Renal pelvis (tissue), 1 donor: ENCODE measurements at regions not wholly inside any gene's neighbourhood (a gene's known extent, or its start where the extent isn't known, plus 50 kb on each side); places are given as distances from the start of the nearest gene placed in this dataset.

ENCODE experiments used
- DNase-seq: peaks from one replicate; pipeline ENCODE4 v3.0.0-alpha.2; 2013

DNA sequence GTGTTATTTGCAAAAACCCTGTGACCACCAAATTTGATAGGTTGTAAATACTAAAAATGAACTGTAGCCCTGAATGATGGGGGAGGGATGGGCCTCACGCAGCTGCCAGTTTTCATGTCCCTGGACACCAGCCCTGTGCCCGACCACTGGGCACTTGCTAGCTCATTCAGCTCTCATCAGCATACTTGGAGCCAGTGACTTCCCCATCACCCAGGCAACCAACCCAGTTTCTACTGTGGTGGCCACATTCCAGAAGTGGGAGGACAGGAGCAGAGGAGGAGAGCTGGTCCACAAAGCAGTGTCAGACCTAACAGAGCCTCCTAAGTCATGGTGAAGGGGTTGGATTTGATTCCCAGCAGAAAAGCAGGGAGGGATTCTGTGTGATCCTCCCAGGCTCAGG is 128.2 kb downstream of the CPEB2 start:
- no peak for DNase-seq

DNA sequence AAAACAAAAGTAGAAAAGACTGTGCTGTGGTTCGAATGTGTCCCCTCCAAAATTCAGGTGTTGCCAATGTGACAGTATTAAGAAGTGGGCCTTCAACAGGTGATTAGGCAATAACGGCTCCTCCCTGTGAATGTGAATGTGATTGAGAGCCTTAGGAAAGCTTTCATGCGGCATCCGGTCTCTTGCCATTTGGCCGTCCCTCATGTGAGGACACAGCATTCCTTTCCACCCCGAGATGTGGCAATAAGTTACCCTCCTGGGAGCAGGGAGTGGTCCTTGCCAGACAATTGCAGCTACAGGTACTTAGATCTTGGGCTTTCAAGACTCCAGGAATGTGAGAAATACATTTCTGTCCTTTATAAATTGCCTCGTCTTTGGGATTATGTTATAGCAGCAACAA is 129.3 kb downstream of the CPEB2 start:
- no peak for DNase-seq

DNA sequence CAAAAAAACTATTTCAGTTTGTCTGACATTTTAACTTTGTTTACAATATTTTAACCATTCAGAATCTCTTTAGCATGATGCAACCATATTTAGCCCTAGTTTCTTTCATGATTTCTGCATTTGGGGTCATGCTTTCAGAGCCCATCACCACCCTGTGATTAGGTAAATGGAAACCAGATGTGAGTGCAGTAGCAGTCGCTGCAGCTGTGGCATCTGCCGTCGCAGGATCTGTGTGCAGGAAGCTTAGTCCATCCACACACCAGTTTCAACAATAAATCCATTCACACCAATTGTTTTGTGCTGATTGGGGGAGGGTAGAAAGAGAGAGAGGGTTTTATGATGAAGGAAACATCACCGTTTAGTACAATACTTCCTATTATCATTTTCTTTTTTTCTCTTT is 130.5 kb downstream of the CPEB2 start:
- no peak for DNase-seq

DNA sequence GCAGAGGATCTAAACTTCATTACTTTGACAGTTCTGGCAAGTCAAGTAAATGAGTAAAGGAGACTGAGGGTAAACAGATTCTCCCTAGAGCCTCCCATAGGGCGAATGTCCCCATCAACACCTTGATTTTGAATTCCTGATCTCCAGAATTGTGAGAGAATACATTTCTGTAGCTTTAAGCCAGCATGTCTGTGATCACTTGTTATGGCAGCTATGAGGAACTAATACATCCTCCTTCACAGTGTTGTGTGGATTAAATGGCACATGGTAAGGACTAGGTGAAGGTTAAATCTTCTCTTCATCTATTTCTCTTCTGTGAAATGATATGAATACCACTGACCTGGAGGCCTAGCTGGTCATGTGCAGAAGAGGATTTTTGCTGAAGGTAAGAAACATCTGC is 137.3 kb downstream of the CPEB2 start:
- DNase-seq, result no peak

DNA sequence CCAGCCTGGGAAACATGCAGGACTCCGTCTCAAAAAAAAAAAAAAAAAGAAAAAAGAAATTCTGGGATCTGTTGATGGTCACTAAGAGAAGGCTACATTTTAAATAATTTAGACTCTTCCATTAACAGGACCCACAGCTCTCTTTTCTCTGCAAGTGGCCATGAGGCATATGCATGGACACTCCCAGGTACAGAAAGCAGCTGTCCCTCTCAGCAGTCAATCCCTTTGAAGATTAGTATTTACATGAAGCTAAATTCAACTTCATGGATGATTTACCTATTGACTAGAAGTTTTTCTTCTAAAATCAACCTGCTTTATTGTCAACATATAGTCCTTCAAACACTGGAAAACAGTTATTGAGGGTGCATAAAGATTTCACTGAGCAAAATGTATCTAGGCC is 139.9 kb downstream of the CPEB2 start:
- DNase-seq, result no peak

DNA sequence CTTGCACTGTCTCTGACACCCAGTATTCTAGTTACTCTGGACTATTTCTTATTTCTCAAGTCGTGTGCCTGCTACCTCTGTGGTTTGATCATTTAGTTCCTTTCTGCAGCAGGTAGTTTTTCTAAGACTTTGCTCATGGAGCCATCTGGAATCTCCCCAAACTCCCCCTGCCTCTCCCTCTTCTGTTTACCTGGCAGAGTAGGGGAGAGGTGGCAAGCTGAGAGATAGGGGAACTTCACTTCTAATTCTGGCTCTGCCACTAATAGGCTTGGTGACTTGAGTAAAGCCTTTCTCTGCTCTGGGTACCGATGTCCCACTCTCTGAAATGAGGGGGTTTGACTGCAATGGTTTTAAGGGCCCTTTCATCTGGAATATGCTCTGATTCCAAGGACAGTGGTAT is 141.3 kb downstream of the CPEB2 start:
- DNase-seq, result no peak

DNA sequence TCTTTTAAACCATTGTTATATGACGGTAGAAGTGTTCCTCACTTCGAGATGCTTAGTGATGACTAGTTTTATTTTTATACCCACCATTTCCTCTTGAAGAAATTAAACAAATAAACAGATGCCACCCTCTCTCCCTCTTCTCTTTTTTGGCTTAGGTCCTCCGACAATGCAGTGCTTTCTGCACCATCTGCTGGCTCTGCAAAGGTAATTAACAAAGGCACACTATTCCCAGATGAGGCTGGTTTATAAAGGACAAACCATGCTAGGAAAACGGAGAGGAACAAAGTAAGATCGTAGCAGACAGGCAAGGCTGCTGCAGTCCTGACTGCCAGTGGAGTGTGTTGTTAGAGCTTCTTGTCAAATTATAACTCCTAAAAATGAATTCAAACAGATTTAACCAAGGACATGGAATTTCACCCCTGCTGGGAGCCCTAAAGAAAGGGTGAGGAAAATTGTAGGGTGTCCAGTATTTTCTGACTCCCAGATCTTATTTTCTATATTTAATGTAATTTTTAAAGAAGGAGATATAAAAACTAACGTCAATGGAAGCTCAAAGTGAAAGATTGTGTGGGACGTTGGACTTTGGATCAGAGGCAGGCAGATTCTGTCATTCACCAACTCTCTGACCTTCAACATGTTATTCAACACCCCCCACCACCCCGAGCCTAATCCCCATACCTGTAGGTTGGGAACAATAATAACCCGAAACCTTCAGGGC is 142.1 kb downstream of the CPEB2 start:
- DNase-seq, result no peak

DNA sequence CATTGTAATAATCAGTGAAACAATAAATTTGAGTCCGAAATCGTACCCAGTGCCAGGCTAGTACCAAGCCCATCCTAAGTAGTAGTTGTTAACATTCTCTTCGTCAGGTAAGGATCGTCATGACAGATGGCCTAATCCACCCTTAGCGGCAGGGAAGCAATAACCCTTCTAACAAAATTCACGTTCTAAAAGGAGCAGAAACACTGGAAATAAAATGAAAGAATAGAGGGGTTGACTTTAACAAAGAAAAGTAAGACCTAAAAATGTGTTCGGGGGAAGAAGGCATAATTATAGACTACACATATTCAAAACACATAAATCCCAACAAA is 142.7 kb downstream of the CPEB2 start:
- no peak for DNase-seq

DNA sequence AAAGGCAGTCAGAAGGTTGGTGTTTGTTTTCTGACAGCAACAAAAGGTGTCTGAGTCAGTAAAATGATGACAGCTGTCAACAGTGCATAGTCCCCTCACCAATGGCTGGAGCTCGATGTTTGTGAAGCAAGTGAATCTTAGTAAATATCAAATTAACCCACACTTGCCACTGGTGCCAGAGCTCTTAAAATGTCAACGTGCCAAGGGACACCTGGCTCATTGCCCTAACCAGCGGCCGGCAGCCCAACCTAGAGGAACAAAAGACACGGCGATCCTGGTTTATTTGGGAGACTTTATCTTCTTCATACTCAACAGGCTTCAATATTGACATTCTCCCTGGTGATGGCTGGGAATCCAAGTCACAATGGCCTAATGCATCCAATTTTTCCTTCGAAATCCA is 143.4 kb downstream of the CPEB2 start:
- DNase-seq, result no peak

DNA sequence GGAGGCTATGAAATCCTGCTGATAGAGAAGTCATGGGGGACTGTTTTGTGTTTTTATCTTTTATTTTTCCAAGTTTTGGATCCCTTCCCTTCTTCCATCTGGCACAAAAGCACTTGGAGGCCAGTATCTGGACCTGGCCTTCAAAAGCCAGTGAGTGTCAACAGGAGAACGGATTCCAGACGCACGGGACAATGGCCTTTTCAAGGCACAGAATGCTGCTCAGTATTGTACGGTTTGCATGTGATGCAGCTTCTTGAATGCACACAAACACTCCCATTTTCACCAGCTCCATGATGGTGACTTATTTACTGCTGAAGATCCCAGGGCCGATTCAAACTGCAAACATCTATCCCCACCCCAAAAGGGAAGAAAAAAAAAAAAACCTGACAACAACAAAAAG is 145.4 kb downstream of the CPEB2 start:
- no peak for DNase-seq

DNA sequence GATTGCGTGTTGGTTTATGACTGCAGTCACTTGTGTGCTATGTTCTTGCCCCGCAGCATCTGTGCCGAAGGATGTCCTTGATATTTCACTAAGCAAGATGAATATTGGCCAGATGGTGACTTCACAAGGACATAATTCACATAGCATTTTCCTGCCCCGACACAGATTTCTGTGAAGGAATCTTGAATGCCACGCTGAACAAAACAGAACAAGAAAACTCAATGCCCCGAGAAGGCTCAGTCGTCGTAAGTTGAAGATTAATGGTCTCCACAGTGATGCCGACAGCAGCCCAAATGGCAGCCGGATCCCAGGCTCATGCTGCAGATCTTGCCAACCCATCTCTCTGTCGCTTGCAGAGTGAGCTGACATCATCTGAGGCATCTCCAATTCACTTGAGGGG is 145.9 kb downstream of the CPEB2 start:
- DNase-seq, result no peak

DNA sequence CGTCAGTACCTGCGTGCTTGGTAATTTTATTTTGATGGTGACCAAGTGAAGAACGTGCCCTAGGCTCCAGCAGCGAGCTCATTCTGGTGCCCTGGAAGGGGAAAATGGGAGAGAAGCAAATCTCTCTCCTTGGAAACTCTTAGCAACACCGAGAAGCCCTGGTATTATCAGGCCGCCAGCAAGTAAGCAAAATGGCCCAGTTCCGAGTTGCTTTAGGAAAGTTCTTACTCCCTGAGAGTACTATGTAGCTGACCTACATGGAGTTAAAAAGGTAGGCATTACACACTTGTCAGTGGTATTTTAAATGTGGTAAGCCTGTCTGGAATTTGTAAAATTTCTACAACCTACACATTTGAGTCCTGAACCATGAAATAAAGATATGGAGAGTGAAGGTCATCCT is 146.4 kb downstream of the CPEB2 start:
- DNase-seq, result no peak

DNA sequence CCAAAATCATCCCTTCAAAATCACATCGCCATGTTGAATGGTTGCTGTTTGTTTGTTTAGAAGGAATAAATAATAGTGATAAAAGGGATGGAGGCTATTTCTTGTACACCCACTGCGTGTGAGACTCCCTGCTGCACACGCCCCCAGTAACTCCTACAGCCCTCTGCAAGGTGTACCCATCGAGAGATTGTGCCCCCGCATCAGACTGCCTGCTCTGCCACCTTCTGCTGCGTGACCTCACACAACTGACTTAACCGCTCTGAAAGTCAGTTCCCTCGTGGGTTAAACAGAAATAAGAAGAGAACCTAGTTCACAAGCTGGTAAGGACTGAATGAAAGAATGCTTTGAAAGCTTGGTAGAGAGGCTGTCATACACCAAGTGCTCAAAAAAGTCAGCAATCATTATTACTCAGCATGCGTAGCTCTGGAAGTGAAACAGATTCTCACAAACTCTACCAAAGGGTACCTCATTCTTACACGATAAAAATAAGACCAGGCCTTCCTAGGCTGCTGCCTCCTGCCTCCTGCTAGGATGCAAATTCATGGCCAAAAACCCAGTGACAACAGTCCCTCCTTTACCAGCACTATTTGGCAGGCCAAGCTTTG is 147.1 kb downstream of the CPEB2 start:
- DNase-seq, result no peak

DNA sequence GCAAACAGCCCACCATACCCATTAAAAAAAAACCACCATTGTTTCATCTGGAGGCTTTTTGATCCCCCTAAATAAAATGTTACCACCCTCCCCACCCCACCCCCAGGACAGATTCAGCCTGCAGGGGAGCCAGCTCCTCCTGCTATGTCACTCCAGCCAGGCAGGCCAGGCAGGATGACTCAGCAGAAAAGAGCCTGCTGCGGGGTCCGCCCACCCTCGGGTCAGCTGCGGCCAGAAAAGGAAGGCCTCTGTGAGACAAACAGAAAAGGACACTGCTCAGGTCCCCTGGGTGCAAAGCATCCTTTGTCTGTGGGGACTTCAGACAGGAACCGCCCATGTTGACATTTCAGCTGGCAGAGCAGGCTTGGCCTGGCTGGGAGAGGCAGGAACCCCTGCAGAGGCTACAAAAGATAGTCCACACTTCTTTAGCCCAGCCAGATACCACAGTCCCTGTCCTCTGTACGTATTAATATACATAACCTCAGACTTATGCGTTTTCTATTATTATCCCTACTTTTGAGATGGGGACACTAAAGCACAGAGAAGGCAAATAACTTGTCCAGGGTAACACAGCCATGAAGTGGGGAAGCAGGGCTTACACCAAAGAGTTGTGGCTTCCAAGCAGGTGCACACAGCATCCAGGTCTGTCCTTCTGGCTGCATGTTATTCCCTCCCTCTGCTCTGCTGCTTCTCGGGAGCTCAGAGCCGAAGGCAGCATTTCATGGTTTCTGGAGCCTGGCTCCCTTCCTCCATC is 147.7 kb downstream of the CPEB2 start:
- DNase-seq, result peak; percentile 9

DNA sequence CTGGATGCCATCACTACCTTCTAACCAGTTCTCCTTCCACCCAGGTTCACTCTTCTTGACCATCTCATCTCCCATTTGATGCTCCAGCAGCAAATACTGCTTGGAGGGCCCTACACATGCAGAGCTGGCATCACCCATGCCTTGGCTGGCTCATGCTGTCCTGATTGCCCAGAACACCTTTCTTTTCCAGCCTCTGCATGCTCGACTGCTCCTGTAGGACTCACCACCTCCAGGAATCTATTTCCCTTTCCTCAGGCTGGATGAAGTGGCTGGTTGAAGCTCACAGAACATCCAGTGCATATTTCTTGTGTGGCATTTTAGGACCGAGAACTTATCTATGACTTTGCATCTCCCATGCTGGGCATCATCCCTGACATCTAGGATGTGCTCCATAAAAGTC is 148.3 kb downstream of the CPEB2 start:
- DNase-seq, result no peak

DNA sequence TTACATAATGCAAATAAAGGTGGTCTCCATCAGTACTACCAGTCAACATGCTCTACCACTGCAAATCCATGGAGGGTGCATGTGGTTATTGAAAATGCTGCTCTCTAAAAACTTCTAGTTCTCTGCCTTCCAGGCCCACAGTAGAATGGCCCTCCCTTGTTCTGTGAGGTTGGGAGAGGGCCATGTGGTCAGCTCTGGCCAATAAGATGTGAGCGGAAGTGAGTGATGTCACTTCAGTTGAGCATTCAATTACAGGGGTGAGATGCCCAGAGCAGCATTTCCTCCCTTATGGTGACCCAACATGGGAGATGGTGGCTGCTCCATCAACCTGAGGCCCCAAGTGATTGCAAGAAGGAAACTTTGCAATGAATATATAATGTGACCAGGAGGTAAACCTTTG is 148.8 kb downstream of the CPEB2 start:
- DNase-seq, result no peak

DNA sequence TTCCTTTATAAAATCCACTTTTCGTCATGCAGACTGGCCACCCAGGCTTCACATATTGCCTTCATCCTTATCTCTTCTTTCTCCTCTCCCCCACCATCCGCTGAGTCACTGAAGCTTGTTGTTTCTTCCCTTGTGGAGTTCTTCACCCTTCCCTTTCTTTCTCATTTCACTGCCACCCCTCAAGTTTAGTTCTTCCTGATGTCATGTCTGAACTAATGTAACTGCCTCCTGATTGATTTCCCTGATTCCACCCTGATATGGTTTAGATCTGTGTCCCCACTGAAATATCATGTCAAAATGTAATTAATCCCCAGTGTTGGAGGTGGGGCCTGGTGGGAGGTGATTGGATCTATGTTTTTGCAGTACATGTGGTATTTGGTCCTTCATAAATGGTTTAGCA is 151.4 kb downstream of the CPEB2 start:
- DNase-seq, result no peak

DNA sequence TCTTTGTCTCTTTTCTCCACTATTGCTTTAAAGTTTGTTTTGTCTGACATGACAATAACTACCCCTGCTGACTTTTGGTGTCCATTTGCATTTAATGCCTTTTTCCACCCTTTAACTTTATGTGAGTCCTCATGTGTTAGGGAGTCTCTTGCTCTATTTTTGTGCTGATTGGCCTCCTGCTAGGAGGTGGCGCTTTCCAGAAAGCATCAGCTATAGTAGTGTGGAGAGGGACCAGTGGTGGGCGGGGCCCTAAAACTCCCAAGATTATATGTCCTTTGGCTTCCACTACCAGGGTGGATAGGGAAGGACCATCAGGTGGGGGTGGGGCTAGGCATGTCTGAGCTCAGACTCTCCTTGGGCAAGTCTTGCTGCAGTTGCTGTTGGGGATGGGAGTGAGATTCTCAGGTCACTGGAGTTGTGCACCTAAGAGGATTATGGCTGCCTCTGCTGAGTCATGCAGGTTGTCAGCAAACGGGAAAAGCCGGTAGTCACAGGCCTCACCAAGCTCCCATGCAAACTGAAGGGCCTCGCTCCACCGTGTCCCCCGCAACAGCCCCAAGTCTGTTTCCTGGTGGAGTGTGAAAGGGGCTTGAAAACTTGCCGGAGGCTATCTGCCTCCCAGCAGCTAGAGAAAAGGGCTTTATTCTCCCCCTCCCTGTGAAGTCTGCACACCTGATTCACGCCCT is 156.3 kb downstream of the CPEB2 start:
- no peak for DNase-seq

DNA sequence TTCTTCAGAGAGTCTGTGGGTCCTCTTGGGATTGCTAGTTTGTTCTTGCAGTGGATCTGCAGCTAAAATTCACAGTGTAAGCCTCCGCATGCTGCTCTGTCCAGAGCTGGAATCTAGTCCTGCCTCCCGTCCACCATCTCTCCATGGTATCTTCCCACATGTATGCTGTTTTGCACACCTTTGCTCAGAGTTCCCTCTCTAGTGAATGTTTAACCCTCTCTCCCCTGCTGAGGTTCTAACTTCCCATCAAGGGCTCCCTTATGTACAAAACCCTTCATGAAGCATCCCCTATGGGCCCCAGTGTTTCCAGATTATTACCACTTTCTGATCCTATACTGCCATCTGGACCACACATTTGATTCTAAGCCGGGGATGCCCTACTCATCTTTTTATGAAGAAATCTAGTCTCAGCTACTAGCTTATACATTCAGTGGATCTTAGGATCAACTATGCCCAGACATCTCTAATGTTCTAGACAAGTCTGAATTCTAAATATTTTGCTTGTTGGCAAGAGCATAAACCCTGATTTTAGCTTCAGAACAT is 157.3 kb downstream of the CPEB2 start:
- no peak for DNase-seq

DNA sequence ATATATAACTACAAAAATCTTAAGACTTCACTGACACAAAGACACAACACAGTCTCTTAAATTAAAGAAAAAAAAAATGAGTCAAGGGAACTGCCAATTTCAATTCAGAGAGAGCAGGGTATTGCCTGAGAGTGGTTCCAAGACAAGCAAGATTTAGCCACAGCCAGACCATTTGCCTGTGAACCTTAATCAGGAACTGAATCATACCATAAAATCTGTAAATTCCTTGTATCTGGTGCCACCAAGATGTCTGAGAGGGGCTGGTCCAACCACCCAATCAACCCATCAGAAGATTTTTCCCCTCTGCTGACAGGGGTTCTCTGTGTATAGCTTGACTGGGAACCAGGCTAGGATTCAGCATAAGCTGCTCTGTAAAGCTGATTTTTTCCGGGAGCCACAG is 159.2 kb downstream of the CPEB2 start:
- DNase-seq, result no peak

DNA sequence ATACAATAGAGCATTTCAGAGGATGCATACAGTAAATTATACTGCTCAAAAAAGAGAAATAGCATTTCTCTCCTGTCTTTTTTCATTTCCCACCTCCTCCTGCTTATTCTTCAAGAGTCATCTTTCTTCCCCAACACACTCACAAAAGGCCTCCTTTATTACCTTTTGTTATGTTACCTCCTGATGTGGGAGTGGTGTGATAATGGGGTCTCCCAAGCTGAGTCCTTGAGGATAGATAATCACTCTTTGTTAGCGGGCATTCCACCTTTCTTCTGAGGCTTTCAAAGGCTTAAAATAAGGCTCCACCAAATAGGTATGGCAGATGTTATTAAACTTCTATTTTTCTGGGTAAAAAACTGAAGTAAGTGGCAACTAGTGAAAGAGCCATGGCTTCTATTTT is 159.8 kb downstream of the CPEB2 start:
- DNase-seq, result no peak

DNA sequence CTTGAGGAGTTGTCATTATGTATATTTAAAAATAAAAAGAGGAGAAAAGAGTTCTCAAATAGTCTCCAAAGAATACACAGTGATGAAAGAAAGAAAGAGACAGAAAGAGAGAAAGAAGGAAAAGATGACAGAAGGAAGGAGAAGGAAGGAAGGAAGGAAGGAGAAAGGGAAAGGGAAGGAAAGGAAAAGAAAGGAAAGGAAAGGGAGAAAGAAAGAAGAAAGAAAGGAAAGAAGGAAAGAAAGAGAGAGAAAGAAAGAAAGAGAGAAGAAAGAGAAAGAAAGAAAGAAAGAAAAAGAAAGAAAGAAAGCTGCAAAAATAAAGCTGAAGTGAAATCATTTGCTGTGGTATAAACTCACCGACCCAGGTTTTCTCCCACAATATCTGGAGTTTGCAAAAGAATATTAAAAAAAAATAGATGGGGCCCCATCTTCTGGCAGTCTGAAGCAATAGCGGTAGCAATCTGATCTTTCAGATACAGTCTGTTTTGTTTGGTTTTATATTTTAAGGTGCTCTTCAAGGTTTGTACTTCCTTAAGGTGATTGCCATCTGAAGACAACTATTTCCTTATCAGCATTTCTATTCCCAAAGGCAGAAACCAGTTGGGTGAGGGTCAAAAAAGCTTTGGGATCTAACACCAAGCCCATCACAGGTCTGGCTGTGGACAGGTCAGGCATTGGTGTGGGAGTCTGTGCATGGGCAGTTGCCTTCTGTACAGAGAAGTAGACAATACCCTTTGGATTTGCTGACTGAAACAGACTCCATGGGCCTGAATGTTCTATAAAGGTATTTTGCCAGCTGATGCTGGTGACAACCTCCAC is 160.4 kb downstream of the CPEB2 start:
- no peak for DNase-seq
